ENCODE measurements at regions not wholly inside any gene's neighbourhood (a gene's known extent, or its start where the extent isn't known, plus 50 kb on each side); places are given as distances from the start of the nearest gene placed in this dataset.

GRCh38 chr1:56060906-56061305 is 518.5 kb downstream of the PLPP3 start:
- TF ChIP-seq BCL3 (CRISPR knock-in tag; IDR thresholded peaks at IDR 0.05) (no peak), ZNF780A (CRISPR knock-in tag; IDR thresholded peaks at IDR 0.05) (no peak), FOXJ3 (CRISPR knock-in tag; IDR thresholded peaks at IDR 0.05; ENCODE audit: borderline replicate concordance) (no peak), ZSCAN29 (CRISPR knock-in tag; conservative IDR thresholded peaks at IDR 0.05) (no peak), ATF1 (CRISPR knock-in tag; IDR thresholded peaks at IDR 0.05) (no peak)
